PFSK-1 (cell line): ENCODE measurements at regions not wholly inside any gene's neighbourhood (a gene's known extent, or its start where the extent isn't known, plus 50 kb on each side); places are given as distances from the start of the nearest gene placed in this dataset.

Source experiments
- REST ChIP-seq, 2 experiments: IDR thresholded peaks; 2 replicates each; pipeline versions ENCODE4 v1.6.1 to v1.8.0; 2011 to 2012; ENCODE audit warnings: low read depth in 2 of 2, low read length in 2 of 2, control low read depth in 1 of 2, inconsistent platforms in 1 of 2, mild to moderate bottlenecking in 1 of 2, moderate library complexity in 1 of 2; ENCODE audit not compliant: insufficient read depth in 1 of 2
- TAF1 ChIP-seq: IDR thresholded peaks from 2 replicates; pipeline ENCODE4 v1.6.1; 2012; ENCODE audit warnings: low read length, control low read depth, borderline replicate concordance; ENCODE audit not compliant: insufficient read depth

- TF ChIP-seq REST (IDR thresholded peaks at IDR 0.05; ENCODE audit: insufficient read depth in 1 of 2, low read depth in 2 of 2, low read length in 2 of 2): no peak
- no peak for TF ChIP-seq TAF1
Measured at GRCh38 chr6:82693094-82693493, 329.5 kb downstream of the TPBG start.
